ENCODE measurements at regions not wholly inside any gene's neighbourhood (a gene's known extent, or its start where the extent isn't known, plus 50 kb on each side); places are given as distances from the start of the nearest gene placed in this dataset.

GRCh38 chr7:69193061-69193460 is 405.2 kb upstream of the AUTS2 start:
- no peak for TF ChIP-seq CTCF (conservative IDR thresholded peaks at IDR 0.05; ENCODE audit: low read length)
- no peak for TF ChIP-seq EZH2phosphoT487 (IDR thresholded peaks at IDR 0.05; ENCODE audit: borderline replicate concordance)
